Stimulated activated CD4-positive, alpha-beta T cell treated with anti-CD3 and anti-CD28 coated beads, Interleukin-15, amount 100 ng/mL, for 24 hours (primary cell): ENCODE measurements at regions not wholly inside any gene's neighbourhood (a gene's known extent, or its start where the extent isn't known, plus 50 kb on each side); places are given as distances from the start of the nearest gene placed in this dataset.
"Not testable (repeated sequence)": the region's sequence is repeated elsewhere in the genome, so short reads cannot be mapped to it uniquely, and the experiment has no call there.

Source experiments
- DNase-seq: peaks from one replicate; pipeline ENCODE4 v3.0.0-alpha.2; 2020

DNA sequence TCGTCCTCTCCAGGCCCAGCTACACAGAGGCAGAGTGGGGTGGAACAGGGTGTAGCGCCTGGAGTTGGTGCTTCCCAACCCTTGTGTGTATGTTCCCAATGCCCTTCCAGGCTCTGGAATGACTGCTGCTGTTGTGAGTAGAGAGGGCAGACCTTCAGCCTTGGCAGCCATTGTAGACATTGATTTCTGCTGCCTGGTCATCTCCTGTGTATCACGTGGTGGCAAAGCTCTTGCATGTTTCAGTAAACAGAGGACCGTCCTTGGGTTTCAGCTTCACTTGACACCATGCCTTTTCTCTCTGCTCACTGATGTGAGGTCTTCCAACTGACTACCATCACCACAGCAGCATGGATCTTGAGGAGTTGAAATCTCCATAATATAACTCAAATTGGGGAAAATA lies 397.9 kb downstream of the COG6 start:
- no peak for DNase-seq

GRCh38 chr13:40054422-40054821 lies 399.0 kb downstream of the COG6 start:
- not testable (repeated sequence) for DNase-seq

DNA sequence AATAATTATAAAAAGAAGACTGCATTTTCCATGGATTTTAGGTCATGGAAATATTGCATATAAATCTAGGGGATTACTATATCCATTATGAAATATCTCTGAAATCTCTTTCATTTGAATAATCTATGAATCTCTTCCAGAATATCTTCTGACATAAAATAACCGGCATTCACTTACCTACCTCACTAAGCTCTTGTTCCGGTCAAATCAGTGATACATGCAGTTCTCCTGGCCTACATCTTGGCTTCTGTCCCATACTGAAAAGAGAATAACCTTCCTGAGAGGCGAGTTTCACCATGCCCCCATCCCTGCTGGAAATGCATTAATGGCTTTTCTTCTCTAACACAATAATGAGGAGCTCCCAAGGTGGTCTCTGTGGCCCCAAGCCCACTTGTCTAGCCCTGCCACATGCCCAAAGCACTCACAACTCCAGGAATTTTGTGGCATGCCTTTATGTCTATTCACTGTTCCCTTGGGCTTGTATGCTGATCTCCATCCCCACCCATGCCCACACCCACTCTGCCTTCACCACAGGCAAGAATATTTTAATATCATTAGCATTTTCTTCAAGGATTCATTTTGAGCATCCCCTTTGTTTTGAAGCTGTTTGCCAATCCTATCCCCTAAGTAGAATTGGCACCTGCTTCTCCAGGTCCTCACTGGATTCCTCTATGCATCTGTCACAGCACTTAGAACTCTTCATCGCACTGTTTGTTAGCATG lies 401.6 kb downstream of the COG6 start:
- no peak for DNase-seq

DNA sequence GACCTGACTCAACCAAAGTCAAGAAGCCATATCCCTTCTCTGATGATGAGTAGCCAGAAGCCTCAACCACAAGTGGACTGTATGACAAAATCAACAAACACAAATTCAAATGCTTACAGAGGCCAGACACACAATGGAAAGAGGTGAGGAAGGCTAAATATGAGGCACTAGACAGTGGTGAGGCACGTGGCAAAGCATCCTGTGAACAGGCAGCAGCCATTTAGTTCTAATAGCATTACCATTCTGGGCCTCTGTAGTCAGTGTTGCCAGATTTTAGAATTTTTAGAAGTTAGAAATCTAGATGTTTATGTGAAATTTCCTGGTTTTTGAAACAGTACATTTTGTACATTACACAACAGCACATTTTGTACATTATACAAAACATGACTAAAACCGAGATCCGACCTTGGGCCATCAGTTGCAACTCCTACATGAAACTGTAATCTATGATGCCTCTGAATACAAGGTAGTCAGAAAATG lies 403.3 kb downstream of the COG6 start:
- no peak for DNase-seq

DNA sequence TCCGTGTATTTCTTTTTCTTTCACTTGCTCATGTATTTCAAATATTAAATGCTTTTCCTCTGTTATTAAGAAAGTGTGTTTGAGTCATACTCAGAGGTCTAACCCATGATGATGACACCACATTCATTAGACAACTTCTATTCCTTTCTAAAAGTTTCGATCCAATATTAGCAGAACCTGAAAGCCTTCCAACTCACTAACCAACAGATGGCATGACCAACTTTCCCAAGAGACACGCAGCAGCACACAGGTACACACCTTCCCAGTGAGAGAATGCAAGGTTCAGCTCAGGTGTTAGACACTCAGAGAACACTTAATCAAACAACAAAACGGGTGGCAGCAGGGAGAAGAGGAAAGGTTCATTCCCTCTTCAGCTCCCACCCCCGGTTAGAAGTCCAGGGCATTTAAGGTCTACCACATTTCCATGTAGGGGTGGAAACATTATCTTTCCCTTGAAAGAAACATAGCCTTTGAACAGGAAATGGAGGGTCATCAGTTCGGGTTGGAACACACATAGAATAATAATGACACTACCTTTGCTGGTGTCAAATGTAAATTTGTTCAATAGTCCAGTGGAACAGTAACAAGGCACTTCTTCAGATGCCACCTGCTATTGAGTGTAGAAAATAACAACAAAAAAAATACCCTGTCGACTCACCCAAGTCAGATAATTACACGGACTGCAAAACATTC lies 404.2 kb downstream of the COG6 start:
- DNase-seq = no peak

- DNase-seq = peak; percentile 68
Observed at GRCh38 chr13:40060296-40061007, 405.0 kb downstream of the COG6 start.

- no peak for DNase-seq
Observed at GRCh38 chr13:40061466-40062450, 406.3 kb downstream of the COG6 start.

- DNase-seq = no peak
Observed at GRCh38 chr13:40063278-40063698, 407.8 kb downstream of the COG6 start.

DNA sequence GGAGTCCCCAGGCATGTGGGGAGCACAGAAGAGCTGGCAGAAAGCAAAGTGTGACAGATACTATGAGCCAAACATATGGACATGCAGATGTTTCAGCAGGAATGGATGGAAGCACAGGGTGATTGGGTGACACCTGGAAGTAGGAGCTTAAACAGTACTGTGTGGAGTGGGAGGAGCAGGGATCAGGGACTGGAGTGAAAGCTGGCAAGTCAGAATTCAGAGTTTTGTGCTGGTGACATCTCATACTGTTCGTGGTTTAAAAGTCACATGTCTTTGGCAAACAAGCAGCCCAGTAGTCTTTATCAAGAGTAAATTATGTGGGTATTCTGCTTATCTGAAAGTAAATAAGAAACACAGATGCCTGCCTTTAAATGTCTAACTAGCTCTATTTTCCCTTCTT lies 408.2 kb downstream of the COG6 start:
- no peak for DNase-seq

- DNase-seq = no peak
Observed at GRCh38 chr13:40064154-40065097, 409.0 kb downstream of the COG6 start.

- peak; percentile 80 for DNase-seq
Observed at GRCh38 chr13:40069173-40070044, 413.9 kb downstream of the COG6 start.

DNA sequence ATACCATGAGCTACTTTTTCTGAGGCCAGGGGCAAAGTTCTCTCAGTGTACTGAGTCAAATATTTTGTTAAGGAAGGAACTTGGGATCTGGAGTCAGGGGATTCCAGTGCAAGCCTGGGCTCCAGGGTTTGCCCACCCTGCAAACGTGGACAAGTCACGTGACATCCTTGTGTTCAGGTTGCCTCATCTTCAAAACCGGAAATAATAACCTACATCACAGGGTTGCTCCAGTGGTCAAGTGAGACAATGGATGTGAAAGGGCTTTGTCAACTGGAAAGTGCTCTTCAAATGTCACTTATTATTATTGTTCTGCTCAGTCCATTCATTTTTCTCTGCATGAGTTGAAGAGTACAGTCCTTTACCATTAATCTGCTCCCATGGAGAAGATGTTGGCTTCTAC lies 414.9 kb downstream of the COG6 start:
- DNase-seq = no peak

DNA sequence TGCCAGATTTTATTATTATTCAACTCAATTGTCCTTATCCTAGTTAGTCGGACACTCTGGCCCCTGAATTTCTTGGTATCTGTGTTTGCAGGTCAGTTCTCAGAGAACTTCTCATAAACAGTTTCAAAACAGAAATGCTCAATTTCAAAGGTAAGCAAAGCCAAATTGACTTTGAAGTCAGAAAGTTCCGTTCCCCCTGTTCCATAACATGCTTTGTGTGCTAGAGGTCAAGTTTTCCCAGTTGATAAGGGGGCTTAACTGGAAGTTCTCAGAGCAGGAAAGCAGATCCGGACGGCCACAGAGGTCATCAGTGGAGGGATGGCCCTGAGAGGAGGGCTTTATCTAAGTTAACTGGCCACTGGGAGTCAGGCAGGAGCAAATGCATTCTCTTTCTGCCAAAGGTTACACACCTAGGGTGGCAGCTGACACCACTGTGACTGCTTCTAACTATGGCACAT lies 417.2 kb downstream of the COG6 start:
- no peak for DNase-seq

- DNase-seq = no peak
Observed at GRCh38 chr13:40074338-40074737, 418.9 kb downstream of the COG6 start.

- DNase-seq = no peak
Observed at GRCh38 chr13:40075281-40075680, 419.8 kb downstream of the COG6 start.

DNA sequence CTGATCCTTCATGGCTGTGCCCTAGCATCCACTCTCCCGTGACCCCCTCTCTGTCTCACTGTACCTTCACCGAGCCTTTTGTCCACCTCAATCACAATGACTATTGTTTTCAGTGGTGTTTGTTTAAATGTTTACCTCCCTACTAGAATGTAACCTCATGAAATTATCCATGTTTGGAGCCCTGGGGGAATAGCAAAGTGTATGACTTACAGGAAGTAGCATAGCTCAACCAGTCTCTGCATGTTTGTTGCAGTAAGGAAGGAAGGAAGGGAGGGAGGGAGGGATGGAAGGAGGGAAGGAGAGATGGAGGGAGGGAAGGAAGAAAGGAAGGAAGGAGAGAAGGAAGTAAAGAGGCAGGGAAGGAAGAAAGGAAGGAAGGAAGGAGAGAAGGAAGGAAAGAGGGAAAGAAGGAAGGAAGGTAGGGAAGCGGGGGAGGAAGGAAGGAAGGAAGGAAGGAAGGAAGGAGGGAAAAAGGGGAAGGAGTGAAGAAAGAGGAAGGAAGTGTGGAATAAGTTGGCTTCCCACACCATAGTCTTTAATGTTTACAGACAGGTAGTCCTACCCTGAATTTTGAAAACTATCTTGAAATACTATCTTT lies 421.4 kb downstream of the COG6 start:
- no peak for DNase-seq

DNA sequence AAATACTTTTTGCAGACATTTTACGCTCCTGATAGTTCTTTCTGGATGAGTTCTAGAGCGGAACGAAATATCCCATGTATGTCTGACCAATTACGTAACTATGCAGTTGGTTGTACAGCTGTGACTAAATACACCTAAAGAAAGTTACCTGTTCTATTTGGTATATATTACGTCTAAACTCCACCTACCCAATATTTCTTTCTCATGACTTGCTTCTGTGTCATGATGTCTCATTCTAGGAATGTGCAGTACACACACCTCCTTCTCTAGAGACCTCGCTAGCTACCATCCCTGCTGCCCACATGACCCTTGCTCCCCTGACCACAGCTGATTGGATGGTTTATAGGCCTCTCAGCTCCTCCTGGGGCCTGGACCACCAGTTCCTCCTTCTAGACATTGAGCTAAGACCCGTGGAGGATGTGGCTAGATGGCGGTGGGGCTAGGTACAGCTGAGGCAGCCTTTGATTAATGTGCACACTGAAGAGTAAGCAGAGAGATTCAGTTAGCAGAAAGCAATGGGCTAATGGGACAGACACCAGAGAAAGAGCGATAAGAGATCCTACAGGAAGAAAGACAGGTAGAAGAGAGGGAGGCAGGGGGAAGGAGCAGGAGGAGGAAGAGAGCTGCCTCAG lies 422.1 kb downstream of the COG6 start:
- no peak for DNase-seq

DNA sequence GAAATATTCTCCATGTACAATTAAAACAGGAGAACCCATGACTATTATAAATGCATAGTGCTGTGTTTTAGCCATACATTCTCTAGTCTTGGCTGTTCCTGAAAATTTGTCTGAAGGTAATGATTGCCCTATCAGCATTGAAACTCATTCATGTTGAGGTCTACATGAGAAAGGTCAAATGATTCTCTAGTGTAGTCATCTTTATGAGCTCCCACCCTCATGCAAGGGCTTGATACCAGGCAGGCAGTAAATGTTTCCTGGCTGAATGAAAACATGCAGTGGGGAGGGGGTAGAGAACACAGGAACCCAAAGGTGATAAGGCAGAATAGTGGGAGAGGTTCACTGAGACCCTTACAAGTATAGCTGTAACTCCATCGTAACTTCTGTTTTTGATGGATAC lies 424.3 kb downstream of the COG6 start:
- no peak for DNase-seq

DNA sequence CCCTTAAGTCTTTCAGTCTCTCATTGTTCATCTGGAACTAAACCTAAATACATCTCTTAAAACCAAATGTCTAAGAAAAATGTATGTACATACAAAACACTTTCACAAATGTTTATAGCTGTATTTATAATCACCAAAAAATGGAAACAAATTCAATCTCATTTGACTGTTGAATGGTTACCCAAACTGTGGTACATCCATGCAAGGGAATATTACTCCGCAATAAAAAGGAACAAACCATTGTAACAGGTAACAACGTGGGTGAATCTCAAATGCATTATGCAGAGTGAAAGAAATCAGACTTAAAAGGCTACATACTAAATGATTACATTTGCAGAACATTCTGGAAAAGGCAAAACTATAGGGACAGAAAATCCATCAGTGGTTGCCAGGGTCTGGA lies 425.2 kb downstream of the COG6 start:
- DNase-seq = no peak
